TTC549 (cell line): ENCODE measurements at regions not wholly inside any gene's neighbourhood (a gene's known extent, or its start where the extent isn't known, plus 50 kb on each side); places are given as distances from the start of the nearest gene placed in this dataset.
"Not testable (repeated sequence)": the region's sequence is repeated elsewhere in the genome, so short reads cannot be mapped to it uniquely, and the experiment has no call there.

Experiments
- FAIRE-seq: peaks from 2 replicates; lab custom pipeline; 2012; peaks lifted over from hg19 to GRCh38; lab: Jason Lieb, UNC

DNA sequence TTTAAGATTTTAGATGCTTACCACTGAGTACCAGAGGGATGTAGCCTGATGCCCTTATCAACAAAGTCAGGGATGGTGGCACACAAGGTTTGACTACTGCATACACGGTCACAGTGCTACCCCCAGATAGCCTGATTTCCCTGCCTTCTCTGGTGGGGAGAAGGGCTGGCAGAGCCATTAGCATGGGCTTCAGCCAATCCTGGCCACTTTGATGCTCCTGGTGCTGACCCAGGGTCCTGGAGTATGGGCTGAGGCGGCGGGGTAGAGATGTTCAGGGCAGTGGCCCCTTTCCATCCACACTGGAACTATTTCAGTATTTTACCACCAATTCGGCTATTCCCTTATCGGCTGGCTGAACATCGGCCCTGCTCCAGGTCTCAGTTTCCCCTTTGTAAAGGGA, 83.2 kb downstream of the POTEB3 start:
- not testable (repeated sequence) for FAIRE-seq

DNA sequence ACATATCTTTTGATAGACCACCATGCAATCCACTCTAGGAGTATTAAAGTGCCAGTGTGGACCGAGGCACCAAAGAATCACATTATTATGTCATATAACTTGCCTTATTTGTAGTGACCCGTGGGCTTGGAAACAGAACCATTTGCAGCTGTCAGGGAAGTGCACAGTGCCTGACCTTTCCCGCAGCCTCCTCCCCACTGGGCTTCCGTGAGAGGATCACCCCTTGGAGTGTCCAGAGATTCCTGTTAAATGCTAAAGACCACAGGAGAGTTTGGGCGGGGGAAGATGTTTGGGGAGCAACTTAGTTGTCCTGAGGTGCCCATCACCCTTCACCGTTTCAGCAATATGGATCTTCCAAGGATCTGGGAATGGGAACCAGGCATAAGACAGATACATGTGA, 84.4 kb downstream of the POTEB3 start:
- FAIRE-seq: not testable (repeated sequence)

DNA sequence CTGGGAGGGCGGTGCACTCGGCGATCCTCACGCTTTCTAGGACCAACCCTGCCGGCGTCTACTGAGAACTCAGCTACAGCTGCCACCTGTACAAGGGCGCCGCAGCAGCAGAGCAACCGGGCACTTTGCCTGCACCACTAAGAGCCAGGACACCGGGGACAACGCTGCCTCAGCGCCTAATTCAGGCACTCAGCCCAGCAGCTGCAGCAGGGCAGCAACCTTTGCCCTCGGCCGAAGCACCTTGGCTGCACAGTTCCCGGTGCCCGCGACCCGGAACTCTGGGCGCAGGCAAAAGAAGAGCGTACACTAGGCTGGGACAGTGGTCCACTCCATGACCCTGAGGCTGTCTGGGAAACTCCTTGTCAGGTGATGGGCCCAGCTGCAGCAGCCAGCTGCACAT, 85.7 kb downstream of the POTEB3 start:
- FAIRE-seq: not testable (repeated sequence)

DNA sequence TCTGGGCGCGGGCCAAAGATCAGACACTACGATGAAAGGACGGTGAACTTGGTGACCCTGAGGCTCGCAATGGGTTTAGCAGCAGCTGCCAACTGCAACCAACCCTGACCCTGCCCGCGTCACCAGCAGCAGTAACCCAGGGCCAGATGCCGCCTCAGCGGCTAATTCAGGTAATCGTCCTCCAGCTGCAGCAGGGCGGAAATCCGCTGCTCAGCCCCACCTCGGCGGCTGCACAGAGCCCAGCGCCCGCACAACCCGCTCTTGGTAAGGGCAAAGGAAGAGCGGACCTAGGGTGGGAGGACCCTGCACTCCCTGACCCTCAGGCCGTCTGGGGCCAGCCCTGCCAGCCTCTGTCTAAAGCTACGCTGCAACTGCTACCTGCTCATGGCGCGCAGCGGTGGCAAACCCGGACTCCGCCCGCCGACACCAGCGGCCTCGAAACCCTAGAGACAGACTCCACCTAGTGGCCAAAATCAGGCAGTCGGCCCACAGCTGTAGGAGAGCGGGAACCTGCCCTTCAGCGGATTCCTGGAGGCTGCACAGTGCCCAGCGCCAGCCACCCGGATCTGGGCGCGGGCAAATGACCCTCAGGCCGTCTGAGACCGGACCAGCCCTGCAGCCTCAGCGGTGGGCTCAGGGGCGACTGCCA, 87.5 kb downstream of the POTEB3 start:
- not testable (repeated sequence) for FAIRE-seq

DNA sequence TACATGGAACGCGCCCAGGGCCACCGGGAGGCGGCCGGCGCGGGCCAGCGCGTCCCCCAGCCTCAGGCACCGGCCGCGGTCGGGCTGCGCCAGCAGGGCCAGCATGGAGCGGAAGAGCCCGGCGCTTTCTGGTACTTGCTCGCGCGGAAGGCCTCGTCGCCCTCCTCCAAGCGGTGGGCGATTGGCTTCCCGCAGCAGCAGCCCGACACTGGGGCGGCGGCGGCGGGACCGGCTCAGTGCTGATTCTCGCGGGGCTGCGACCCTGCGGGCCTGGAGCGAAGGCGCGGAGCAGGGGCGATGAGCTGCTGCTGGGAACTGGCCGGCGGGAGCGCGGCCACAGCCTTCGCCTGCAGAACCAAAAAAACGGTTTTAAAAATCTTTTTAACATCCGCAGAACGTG, 95.3 kb downstream of the POTEB3 start:
- FAIRE-seq: not testable (repeated sequence)

DNA sequence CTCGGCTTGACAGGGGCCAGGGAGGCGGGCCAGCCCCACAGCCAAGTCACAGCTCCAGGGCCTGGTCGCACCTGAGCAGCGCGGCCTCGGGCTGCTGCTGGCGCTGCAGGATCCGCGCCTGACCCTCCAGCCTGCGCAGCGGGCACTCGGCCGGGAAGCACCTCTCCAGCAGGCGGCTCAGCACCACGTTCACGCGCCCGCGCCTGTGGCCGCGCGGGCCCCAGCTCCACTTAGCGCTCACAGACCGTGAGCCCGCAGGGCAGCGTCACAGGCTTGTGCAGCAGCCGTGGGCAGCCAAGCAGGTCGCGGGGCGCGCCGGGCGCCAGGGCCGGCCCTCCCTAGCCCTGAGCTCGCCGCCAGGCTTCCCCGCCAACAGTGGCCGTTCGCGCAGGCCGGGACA, 95.8 kb downstream of the POTEB3 start:
- FAIRE-seq: not testable (repeated sequence)

DNA sequence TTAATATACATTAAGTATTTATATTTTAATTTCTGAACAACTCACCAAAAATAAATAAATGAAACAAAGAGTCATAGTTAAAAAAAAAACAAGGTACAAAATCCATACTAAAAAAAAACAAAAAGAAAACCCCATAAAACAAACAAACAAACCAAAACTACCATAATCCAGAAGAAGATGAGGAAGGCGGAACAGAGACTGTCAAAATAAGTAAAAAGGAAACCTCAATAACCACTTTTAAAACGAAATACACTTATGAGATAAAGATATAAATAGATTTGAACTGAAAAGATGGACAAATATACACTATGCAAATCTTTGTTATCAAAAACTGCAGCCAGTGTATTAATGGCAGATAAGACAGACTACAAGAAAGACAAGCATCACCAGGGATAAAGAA, 103.3 kb downstream of the POTEB3 start:
- not testable (repeated sequence) for FAIRE-seq

DNA sequence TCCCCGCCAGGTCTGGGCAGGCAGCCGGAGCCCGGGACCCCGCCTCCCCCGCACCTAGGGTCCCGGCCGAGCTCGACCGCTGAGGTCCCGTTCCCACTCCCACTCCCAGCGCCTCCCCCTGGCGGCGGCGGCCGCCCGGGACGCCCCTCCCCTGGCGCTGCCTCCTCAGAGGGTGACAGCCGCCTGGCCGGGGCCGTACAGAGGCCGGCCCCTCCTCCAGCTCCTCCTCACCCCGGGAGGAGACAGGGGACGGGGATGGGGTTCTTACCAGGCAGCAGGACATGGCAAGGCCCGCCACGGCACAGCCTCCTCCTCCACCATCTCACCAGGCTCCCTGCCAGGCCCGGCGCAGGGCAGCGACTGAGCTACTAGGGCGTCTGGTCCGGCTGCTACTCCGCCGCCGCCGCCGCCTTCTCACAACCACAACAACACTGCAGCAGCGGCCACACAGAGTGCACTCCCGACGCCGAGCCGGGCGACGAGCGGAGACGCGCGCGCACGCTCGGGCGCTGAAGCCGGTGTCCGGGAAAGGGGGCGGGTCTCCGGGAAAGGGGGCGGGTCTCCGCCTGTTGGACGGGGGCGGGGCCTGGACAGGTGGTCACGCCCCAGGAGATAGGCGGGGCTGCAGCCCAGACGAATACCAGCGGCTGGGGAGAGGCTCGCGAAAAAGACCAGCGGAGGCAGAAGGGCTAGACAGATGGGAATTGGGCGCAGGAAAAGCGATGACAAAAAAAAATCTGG, 115.4 kb downstream of the POTEB3 start:
- FAIRE-seq: not testable (repeated sequence)

DNA sequence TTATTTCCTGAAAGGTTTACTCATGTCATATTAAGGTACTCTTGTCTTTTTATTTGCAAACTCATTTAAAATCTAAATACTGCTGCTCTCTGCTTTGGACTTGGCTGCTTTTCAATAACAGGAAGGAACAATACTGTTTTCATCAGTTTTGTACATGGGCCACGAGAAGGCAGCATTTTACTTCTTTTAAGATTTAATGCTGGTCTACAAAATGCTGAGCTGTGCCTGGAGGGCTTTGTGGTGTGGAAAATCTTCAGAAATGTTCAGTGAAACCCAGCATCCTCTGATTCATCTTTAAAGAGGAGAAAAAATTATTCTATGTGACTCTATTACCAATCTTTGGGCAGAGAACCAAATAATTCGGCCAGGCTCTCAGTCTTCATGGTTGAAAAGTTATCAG, 155.9 kb downstream of the POTEB3 start:
- peak; percentile 97 for FAIRE-seq

DNA sequence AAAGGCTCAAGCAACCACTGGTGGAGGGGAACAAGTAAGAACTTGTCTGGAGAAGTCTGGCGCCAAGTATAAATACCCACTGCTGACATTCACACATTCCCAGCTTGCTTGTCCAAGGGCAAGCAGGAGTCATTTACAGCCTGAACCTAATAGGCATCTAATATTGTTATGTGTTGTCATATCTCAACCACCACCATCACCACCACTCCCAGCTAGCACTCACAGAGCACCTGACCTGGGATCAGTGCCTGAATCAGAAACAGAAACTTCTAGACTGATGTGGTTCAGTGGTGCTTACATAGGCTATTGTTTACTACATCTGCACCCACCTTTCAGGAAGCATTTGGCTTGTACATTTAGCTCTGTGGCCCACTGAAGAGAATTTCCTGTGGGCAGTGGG, 157.1 kb downstream of the POTEB3 start:
- peak; percentile 60 for FAIRE-seq

DNA sequence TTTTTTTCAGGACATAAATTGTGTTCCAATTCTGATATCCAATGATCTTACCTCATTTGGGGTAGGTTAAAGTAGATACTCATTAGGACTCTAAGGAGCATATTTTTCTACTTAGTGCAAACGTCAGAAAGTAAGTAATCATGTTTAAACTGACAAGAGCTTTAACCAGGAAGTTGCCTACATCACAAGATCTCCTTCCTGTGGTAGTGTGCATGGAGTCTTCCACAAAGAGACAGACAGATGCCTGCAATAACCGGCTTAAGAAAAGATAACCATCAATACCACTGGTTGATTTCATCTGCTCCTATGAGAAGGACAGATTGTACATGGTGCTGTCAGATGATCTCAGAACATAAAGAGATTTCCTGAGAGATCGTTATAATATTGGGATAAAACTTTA, 160.0 kb downstream of the POTEB3 start:
- peak; percentile 37 for FAIRE-seq

DNA sequence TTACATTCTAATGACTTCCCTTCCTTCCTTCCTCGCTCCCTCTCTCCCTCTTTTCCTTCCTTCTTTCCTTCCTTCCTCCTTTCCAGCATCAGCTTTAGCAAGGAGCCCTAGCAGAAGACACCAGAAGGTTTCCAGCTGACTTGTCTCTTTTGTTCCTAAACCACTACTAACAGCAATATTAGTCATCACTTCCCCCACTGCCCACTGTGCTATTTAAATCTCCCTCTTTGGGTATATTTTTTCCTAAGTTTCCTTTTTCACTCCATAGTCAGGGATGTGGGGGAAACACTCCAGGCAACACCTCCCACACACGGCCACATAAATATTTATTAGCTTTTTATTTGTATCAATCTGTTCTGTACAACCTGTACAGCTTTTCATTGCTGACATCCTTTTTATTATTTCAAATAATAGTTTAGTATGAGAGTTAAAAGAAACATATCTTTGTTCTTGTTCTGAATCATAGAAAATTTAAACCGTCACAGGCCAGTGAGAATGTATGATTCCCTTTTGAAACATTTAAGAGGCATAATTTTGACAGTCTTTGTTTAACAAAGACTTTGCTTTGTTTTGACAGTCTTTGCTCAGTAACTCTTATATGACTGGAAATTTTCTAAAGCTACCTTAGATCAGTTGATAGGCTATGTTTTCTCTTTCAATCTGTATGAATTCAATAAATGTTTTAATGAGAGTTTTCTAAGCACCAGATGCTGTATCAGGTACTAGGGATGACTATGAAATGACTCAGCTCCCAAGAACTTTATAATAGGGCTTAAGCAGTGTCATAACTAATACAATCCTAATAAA, 167.9 kb downstream of the POTEB3 start:
- peak; percentile 76 for FAIRE-seq

DNA sequence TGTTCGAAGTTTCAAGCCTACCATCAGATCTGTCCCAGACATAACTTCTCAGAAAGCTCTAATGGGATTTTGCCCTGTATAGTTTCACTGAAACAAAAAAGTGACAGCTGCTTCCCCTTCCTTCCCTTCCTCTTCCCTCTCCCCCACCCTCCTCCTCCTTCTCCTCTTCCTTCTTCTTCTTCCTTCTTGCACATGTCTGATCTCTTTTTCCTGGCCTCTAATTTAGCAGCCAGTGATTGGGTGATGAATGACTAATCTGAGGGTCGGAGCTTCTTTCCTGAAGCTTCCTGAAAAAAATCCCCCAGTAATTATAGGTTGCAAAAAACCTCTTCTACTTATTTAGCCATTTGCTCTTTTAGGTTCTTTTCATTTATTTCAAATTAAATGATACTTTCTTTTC, 168.7 kb downstream of the POTEB3 start:
- FAIRE-seq: no peak

DNA sequence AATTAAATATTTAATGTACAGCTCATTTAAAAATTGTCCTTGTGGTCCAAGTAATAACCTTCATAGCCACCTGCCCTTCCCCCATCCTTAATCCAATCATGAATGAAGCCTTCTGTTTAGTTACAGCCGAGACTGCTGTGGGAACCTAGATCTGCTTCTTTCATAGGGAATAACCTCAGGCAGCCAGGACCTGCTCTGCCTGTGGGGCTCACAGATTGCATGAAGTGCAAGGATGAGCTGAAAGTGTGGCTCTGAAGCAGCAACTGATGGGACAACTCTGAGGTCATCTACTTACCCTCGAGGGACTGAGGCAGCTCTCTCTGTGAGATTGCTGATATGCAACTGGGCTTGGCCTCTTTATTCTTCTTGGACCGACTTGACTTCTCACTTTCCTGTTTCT, 169.8 kb downstream of the POTEB3 start:
- no peak for FAIRE-seq

DNA sequence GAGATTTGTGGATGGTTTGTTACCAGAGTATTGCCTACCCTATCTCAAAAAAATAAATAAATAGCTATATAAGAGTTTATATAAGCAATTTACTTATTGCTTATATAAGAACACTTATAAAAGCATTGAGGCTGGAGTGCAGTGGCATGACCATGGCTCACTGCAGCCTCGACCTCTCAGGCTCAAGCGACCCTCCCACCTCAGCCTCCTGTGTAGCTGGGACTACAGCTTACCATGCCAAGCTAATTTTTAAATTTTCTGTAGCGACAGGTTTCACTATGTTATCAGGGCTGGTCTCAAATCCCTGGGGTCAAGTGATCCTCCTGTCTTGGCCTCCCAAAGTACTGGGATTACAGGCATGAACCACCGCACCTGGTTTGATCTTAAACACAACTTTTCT, 170.6 kb downstream of the POTEB3 start:
- not testable (repeated sequence) for FAIRE-seq

DNA sequence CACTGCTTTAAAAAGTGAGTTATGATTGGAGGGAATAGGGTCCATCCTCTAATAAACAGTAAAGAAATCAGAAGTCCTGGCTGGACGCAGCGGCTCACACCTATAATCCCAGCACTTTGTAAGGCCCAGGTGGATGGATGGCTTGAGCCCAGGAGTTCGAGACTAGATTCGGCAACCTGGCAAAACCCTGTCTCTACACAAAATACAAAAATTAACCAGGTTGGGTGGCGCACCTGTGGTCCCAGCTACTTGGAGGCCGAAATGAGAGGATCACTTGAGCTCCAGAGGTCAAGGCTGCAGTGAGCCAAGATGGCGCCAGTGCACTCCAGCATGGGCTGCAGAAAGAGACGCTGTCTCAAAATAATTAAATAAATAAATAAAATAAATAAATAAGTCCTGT, 171.2 kb downstream of the POTEB3 start:
- FAIRE-seq: no peak

DNA sequence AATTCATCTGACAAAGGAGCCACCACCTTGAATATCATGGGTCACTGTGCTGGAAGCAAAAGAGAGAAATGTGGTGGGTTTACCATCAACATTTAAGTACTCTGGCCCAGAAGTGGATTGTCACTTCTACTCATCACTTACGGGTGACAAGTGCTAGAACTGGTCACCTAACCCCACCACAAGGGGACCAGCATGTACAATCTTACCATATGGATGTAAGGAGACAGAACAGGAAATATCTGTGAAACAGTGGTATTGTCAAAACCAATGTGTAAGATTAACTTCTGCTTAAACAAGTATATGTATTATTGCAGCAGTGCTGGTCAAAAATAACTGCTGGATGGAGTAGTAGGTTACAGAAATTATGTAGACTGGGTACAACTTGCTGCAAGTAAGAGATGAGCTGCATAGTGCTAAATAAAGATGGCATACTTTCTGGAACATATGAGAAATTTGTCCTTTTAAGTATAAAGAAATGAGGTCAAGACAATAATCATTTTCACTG, 171.8 kb downstream of the POTEB3 start:
- FAIRE-seq: no peak

DNA sequence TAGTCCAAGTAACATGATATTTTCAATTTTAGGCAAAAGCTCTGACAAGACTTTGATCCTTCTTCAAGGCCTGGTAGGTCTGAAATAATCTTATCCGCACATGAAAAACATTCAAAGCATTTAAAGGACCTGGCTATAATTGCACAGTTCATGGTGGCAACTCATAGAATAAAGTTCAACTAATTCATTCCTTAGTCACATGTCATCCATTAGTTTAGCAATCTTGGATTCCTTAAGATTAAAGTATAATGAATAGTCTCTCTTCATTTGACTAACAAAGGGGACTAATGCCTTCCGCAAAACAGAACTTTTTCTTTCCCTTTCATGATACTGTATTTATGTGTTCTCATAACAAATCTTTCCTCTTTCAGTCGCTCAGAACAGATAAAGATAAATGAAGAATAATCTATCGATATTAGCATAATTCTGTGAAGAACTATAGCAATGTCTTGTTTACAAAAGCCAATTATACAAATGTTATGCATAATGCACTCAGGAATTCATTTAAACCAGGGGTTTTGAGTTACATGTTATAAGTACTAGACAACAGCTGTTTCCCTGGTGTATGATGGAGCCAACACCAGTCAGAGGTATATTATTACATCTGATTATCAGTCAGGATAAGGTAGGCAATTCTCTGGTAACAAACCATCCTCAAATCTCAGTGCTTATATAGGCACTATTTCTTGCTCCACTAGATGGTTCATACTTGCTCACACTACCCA, 172.5 kb downstream of the POTEB3 start:
- FAIRE-seq: no peak

DNA sequence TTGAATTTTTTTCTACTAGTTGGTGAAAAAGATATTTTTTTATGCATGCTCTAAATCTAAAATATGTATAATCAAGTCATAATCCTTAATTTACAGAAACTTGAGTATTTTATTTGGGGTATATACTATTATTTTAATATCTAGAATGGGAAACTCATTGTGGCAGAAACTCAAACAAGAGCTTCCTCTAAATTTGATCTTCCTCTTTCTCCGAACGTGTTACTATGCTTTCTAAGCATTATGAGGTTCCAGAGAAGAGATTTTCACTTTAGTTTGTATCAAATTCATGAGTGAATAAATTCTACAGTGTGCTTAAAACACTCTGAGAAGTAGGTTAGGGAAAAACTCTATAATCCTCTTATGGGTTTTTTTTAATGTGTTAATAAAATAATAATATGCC, 173.1 kb downstream of the POTEB3 start:
- peak; percentile 26 for FAIRE-seq

DNA sequence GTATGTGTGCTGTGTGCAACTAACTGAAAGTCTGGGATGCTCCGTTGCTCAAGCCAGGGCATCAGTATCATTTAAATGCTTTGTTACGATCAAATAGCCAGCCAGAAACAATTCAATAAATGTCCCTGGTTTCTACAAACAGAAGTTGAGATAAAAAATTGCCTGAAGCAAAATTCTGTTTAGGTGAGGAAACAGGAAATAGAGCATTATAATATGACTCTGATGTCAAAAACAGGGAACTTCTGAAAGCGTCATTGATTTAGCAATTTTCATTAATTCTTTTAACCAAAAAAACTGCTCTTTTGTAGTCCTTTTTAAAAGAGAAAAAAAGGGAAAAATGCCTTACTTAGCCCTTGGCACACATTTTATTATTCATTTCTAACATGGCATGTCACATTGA, 174.7 kb downstream of the POTEB3 start:
- peak; percentile 41 for FAIRE-seq

DNA sequence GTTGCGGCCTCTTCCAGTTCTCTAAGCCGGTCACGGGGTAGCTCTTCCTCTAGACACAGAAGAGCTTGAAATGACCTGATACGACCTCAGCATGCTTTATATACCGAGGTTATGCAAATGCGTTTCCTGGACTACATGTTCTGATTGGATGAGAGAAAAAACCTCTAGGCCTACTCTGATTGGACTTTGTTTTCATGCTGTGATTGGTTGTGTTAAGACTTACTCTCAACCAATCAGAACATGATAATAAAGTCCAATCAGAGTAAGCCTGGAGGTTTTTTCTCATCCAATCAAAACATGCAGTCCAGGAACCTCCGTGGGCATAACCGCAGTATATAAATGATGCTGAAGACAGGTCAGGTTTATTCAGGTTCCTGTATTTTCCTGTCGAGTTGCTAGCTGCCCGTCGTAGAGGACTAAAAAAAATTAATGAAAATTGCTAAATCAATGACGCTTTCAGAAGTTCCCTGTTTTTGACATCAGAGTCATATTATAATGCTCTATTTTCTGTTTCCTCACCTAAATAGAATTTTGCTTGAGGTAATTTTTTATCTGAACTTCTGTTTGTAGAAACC, 177.4 kb downstream of the POTEB3 start:
- no peak for FAIRE-seq
